HG03064 (cell line): ENCODE measurements at regions not wholly inside any gene's neighbourhood (a gene's known extent, or its start where the extent isn't known, plus 50 kb on each side); places are given as distances from the start of the nearest gene placed in this dataset.
"Not testable (repeated sequence)": the region's sequence is repeated elsewhere in the genome, so short reads cannot be mapped to it uniquely, and the experiment has no call there.

Source experiments
- ATAC-seq: cut with Tn5 transposase; IDR thresholded peaks from one replicate; pipeline ENCODE4 v1.9.1; 2021; ENCODE audit warnings: low read depth; ENCODE audit not compliant: unreplicated experiment

DNA sequence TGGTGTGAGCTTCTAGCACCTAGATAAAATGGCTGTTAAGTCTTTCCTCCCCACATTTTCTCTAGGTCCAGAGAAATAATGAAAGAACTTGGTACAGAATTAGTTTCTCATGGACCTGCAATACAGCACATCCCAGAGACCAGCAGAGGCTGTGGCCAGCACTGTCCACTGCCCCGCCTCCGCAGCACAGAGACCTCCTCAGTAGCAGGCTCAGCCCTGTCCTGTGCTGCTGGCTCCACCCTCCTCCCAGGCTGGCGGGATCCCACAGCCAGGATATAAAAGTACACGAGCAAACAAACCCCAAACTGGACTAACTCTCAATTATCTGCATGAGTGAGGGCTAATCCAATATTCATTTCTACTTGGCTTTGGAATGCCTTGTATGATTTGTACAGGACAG, 401.5 kb downstream of the RPS6KC1 start:
- ATAC-seq, result no peak

GRCh38 chr1:213457186-213457585, 406.1 kb downstream of the RPS6KC1 start:
- no peak for ATAC-seq

- no peak for ATAC-seq
Observed at GRCh38 chr1:213457733-213458132, 406.7 kb downstream of the RPS6KC1 start.

- ATAC-seq, result not testable (repeated sequence)
Observed at GRCh38 chr1:213462374-213462773, 411.3 kb downstream of the RPS6KC1 start.

DNA sequence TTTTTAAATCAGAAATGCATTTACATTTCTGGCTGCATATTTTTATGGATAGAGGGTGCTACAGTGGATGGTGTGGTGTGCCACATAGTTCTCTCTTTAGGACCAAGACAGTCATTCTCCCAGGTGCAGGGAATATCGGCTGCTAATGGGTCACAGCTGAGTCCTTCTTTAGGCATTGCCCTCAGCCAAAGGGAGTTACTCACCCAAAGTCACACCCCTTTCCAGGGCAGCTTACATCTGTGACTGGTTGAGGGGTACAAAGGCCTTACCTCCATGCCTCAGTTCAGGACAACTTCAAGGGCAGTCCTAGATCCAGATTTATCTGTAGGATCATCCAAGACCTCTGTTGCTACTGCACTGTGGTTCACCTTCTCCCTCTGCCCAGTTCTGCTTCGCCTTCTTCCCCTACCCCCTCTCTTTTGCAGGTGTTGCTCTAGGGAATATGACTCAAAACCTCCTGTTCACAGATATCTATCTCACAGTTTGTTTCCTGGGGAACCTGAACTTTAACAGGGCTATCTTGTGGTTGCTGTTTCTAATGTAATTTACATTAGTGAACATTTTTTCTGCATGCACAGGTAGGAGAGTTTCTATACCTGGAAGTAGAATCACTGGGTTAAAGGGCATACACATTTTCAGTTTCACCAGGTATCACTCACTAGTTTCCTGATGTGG, 413.9 kb downstream of the RPS6KC1 start:
- no peak for ATAC-seq

- ATAC-seq, result no peak
Observed at GRCh38 chr1:213466541-213466940, 415.5 kb downstream of the RPS6KC1 start.

- ATAC-seq, result no peak
Observed at GRCh38 chr1:213474054-213474453, 423.0 kb downstream of the RPS6KC1 start.

DNA sequence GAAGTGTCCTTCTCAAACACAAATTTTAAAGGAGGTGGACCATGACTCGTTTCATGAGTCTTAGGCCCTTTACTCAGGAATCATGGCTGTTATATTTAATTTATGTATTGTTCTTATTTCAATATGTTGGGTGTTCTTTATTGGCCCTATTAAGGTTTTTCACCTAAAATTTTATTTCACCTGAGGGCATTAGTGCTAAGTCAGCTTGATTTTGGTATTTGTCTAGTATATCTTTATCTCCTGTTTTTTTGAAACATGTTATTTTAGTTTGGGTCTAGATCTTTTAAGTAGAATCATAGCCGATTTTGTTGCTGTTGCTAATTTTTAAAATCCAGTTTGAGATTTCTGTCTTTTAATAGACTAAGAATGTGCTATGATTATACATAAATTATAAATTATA, 430.4 kb downstream of the RPS6KC1 start:
- no peak for ATAC-seq

DNA sequence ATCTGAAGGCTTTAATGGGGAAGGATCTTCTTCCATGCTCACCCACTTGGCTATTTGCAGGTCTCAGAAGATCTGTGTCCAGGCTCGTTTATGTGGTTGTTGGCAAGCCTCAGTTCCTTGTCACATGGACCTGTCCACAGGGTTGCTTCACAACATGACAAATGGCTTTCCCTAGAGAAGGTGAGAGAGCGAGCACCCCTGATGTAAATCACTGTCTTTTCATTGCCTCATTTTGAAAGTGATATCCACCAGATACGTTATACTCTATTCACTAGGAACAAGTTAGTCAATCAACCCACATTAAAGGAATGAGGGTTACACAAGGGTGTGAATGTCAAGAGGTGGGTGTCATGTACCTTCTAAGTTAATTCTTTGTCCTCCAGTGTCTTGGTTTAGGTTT, 433.3 kb downstream of the RPS6KC1 start:
- ATAC-seq, result no peak

GRCh38 chr1:213484758-213485157, 433.7 kb downstream of the RPS6KC1 start:
- no peak for ATAC-seq

GRCh38 chr1:213486488-213486887, 435.4 kb downstream of the RPS6KC1 start:
- ATAC-seq, result no peak

DNA sequence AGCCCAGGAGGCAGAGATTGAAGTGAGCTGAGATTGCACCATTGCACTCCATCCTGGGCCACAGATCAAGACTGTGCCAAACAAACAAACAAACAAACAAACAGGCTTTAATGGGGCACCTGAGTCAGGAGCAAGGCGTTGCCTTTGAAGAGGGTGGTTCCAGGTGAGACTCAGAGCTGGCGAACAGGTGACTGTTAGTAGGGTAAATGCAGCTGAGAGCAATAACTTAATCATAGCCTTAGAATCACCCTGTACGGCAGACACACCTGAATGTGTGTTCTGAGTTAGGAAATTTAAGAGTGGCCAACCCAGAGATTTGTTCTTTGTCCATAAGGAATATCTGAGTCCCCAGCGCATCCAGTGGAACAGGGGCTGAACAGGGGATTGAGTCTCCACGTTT, 440.4 kb downstream of the RPS6KC1 start:
- no peak for ATAC-seq

DNA sequence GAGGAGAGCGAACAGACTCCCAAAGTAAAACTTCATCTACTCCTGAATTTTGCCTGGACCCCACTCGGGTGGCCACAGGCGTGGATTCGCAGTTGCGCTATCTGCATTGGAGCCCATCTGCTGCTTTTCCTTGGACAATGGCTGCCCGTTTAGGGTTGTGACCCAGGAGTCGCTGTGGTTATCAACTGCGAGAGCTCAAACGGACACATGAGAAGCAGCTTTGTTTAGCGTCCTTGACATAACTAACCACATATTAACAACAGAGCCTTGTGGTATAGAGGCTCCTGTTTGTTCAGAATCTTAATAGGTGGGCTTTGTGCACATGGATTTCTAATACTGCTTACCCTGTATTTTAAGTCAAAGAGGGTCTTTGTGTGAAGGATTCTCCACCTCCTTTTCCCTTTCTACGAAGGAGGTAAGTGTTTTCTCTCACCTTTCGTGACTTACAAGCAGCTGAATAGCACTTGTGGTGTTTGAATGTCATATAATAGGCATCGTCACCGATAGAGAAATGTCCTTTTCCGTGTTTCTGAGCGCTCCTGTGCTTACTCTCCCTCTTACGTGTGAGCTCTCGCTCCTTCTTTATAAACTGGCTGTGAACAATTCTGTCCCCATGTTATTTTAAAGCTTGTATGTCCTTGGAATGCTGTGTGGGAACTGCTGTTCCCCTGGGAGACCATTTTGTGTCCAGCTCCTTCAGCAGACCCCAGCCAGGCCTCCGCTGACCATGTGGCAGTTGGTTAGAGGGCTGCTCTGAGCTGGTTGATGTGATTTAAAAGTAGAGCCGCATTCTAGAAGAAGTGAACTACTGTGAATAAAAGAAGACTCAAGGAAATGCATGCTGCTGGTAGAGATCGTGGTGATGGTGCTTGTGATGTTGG, 441.4 kb downstream of the RPS6KC1 start:
- no peak for ATAC-seq

GRCh38 chr1:213499444-213499843, 448.4 kb downstream of the RPS6KC1 start:
- ATAC-seq, result no peak

- ATAC-seq, result no peak
Observed at GRCh38 chr1:213507472-213508223, 456.6 kb downstream of the RPS6KC1 start.

DNA sequence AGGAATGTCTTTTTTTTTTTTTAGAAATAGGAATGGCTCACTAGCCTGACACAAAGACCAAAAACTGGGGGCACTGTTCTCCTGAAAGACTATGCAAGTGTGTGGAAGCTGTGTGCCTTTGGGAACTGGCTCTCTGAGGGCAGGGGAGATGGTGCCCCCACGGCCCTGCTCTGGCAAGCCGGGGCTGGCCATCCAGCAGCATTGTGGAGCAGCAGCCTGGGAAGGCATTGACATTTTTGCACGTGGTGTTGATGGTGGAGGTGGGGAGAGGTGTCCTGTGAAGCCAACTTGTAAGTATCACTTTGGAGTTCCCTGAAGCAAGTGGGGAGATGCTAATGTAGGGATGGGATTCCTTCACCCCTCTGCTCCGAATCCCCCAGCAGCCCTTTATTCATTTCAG, 460.1 kb downstream of the RPS6KC1 start:
- ATAC-seq, result no peak

GRCh38 chr1:213512316-213512715, 461.3 kb downstream of the RPS6KC1 start:
- ATAC-seq, result no peak

GRCh38 chr1:213513006-213513405, 462.0 kb downstream of the RPS6KC1 start:
- no peak for ATAC-seq

- not testable (repeated sequence) for ATAC-seq
Observed at GRCh38 chr1:213514408-213515179, 463.6 kb downstream of the RPS6KC1 start.

GRCh38 chr1:213519098-213519497, 468.1 kb downstream of the RPS6KC1 start:
- ATAC-seq, result no peak
